NCI-H82 treated with DMSO at 0.1 percent for 48 hours (cell line): ENCODE measurements at regions not wholly inside any gene's neighbourhood (a gene's known extent, or its start where the extent isn't known, plus 50 kb on each side); places are given as distances from the start of the nearest gene placed in this dataset.
"Not testable (repeated sequence)": the region's sequence is repeated elsewhere in the genome, so short reads cannot be mapped to it uniquely, and the experiment has no call there.

ENCODE experiments used
- DNase-seq: peaks from one replicate; lab custom pipeline; 2025; ENCODE audit not compliant: unreplicated experiment; lab: John Stamatoyannopoulos, UW

GRCh38 chr1:172799804-172800203 is 140.9 kb downstream of the FASLG start:
- DNase-seq, result not testable (repeated sequence)

GRCh38 chr1:172801771-172802322 is 142.9 kb downstream of the FASLG start:
- no peak for DNase-seq

- no peak for DNase-seq
Observed at GRCh38 chr1:172809750-172810149, 150.8 kb downstream of the FASLG start.

- DNase-seq, result no peak
Observed at GRCh38 chr1:172810480-172811175, 151.7 kb downstream of the FASLG start.

GRCh38 chr1:172811694-172812093 is 152.8 kb downstream of the FASLG start:
- DNase-seq, result no peak

GRCh38 chr1:172812118-172812517 is 153.2 kb downstream of the FASLG start:
- DNase-seq, result no peak

GRCh38 chr1:172813330-172813729 is 154.4 kb downstream of the FASLG start:
- DNase-seq, result no peak

- no peak for DNase-seq
Observed at GRCh38 chr1:172814428-172814827, 155.5 kb downstream of the FASLG start.

GRCh38 chr1:172815740-172816139 is 156.8 kb downstream of the FASLG start:
- DNase-seq, result no peak

GRCh38 chr1:172818841-172819527 is 160.1 kb downstream of the FASLG start:
- no peak for DNase-seq

- DNase-seq, result no peak
Observed at GRCh38 chr1:172820475-172821158, 161.7 kb downstream of the FASLG start.

- DNase-seq, result no peak
Observed at GRCh38 chr1:172821609-172822274, 162.8 kb downstream of the FASLG start.

GRCh38 chr1:172822886-172823285 is 164.0 kb downstream of the FASLG start:
- no peak for DNase-seq

- no peak for DNase-seq
Observed at GRCh38 chr1:172823534-172823933, 164.6 kb downstream of the FASLG start.

- DNase-seq, result no peak
Observed at GRCh38 chr1:172824209-172824608, 165.3 kb downstream of the FASLG start.

GRCh38 chr1:172826096-172826741 is 167.3 kb downstream of the FASLG start:
- no peak for DNase-seq

GRCh38 chr1:172827301-172827700 is 168.4 kb downstream of the FASLG start:
- DNase-seq, result no peak

- no peak for DNase-seq
Observed at GRCh38 chr1:172827841-172828240, 168.9 kb downstream of the FASLG start.

GRCh38 chr1:172832006-172832725 is 173.3 kb downstream of the FASLG start:
- no peak for DNase-seq

- no peak for DNase-seq
Observed at GRCh38 chr1:172833954-172834353, 175.1 kb downstream of the FASLG start.
